COLO668 (cell line): ENCODE measurements at regions not wholly inside any gene's neighbourhood (a gene's known extent, or its start where the extent isn't known, plus 50 kb on each side); places are given as distances from the start of the nearest gene placed in this dataset.
"Not testable (repeated sequence)": the region's sequence is repeated elsewhere in the genome, so short reads cannot be mapped to it uniquely, and the experiment has no call there.

Experiments used
- DNase-seq: peaks from one replicate; lab custom pipeline; 2025; ENCODE audit not compliant: unreplicated experiment; lab: John Stamatoyannopoulos, UW

GRCh38 chr2:56510610-56511009, 326.8 kb downstream of the CCDC85A start:
- no peak for DNase-seq

GRCh38 chr2:56515399-56515798, 331.6 kb downstream of the CCDC85A start:
- no peak for DNase-seq

GRCh38 chr2:56519806-56520205, 336.0 kb downstream of the CCDC85A start:
- no peak for DNase-seq

- peak; percentile 61 for DNase-seq
Measured at GRCh38 chr2:56522605-56523089, 338.9 kb downstream of the CCDC85A start.

GRCh38 chr2:56523816-56524215, 340.0 kb downstream of the CCDC85A start:
- no peak for DNase-seq

- no peak for DNase-seq
Measured at GRCh38 chr2:56531668-56532420, 348.1 kb downstream of the CCDC85A start.

- DNase-seq = no peak
Measured at GRCh38 chr2:56534321-56534720, 350.5 kb downstream of the CCDC85A start.

GRCh38 chr2:56537756-56538155, 354.0 kb downstream of the CCDC85A start:
- no peak for DNase-seq

GRCh38 chr2:56539618-56540017, 355.8 kb downstream of the CCDC85A start:
- no peak for DNase-seq

- DNase-seq = no peak
Measured at GRCh38 chr2:56540467-56540866, 356.7 kb downstream of the CCDC85A start.

- DNase-seq = no peak
Measured at GRCh38 chr2:56540916-56541315, 357.1 kb downstream of the CCDC85A start.

- DNase-seq = no peak
Measured at GRCh38 chr2:56542213-56542612, 358.4 kb downstream of the CCDC85A start.

GRCh38 chr2:56565143-56565542, 381.4 kb downstream of the CCDC85A start:
- DNase-seq = no peak

GRCh38 chr2:56571074-56571473, 387.3 kb downstream of the CCDC85A start:
- no peak for DNase-seq

- no peak for DNase-seq
Measured at GRCh38 chr2:56576001-56576400, 392.2 kb downstream of the CCDC85A start.

GRCh38 chr2:56580242-56580641, 396.5 kb downstream of the CCDC85A start:
- DNase-seq = no peak

GRCh38 chr2:56582570-56582969, 398.8 kb downstream of the CCDC85A start:
- no peak for DNase-seq

- no peak for DNase-seq
Measured at GRCh38 chr2:56583796-56584315, 400.1 kb downstream of the CCDC85A start.

GRCh38 chr2:56587456-56587855, 403.7 kb downstream of the CCDC85A start:
- no peak for DNase-seq

- DNase-seq = no peak
Measured at GRCh38 chr2:56589194-56589593, 405.4 kb downstream of the CCDC85A start.

- no peak for DNase-seq
Measured at GRCh38 chr2:56589835-56590234, 406.0 kb downstream of the CCDC85A start.

GRCh38 chr2:56590611-56591010, 406.8 kb downstream of the CCDC85A start:
- no peak for DNase-seq

GRCh38 chr2:56606086-56606485, 422.3 kb downstream of the CCDC85A start:
- not testable (repeated sequence) for DNase-seq
